HepG2 (cell line): ENCODE measurements at regions not wholly inside any gene's neighbourhood (a gene's known extent, or its start where the extent isn't known, plus 50 kb on each side); places are given as distances from the start of the nearest gene placed in this dataset.

Experiments
- ATAC-seq: fragments of 200-7000 bp; cut with Tn5 transposase; 3 replicates; pipeline ENCODE4 v1.9.1; 2020; ENCODE audit warnings: mild to moderate bottlenecking, moderate library complexity
- BruUV-seq: library from RNA; stranded (reverse); fragments of 400-500 nt; replicated peaks from 2 replicates; lab custom pipeline; 2021; lab: Mats Ljungman, UMichigan
- CTCF ChIA-PET: fragments of 300-600 bp; formaldehyde crosslinking; extraction: SDS; loops from one replicate; lab custom pipeline; 2021; ENCODE audit warnings: low total read pairs, inconsistent platforms, low intra/inter-chr PET ratio; lab: Yijun Ruan, JAX
- POLR2A ChIA-PET: fragments of 350-600 bp; sonication (Branson Sonifier 250); formaldehyde crosslinking; loops from one replicate; lab custom pipeline; 2020; ENCODE audit warnings: antibody characterized with exemption, inconsistent platforms; lab: Yijun Ruan, JAX
- DNase-seq: peaks from one replicate; pipeline ENCODE4 v3.0.0-alpha.2; 2015; ENCODE audit warnings: low spot score
- FAIRE-seq: peaks from 3 replicates; lab custom pipeline; 2011; peaks lifted over from hg19 to GRCh38; lab: Jason Lieb, UNC
- H2AFZ ChIP-seq: one replicate; pipeline ENCODE4 v1.6.1; 2011; ENCODE audit warnings: low read length, inconsistent platforms
- H3K27ac ChIP-seq: fragments of 300-600 bp; 3 replicates; pipeline ENCODE4 v1.8.0; 2011; ENCODE audit warnings: mixed run types, mild to moderate bottlenecking, mixed read lengths, low read length, inconsistent platforms; ENCODE audit not compliant: insufficient read depth; ENCODE audit errors: extremely low read length
- H3K27me3 ChIP-seq, 2 experiments: fragments of 200-600 bp in 1 of 2; 2 replicates in 1 of 2; 3 replicates in 1 of 2; pipeline versions ENCODE4 v1.6.0 to v1.8.0; 2011; ENCODE audit warnings: low read length in 2 of 2, mild to moderate bottlenecking in 2 of 2, moderate library complexity in 2 of 2, inconsistent platforms in 1 of 2; ENCODE audit not compliant: insufficient read depth in 2 of 2, control insufficient read depth in 1 of 2
- H3K36me3 ChIP-seq, 2 experiments: fragments of 200-600 bp in 1 of 2; replicated peaks in 1 of 2; 2 replicates in 1 of 2; 3 replicates in 1 of 2; pipeline versions ENCODE4 v1.5.1 to v1.8.0; 2011; ENCODE audit warnings: low read length in 2 of 2, inconsistent platforms in 1 of 2; ENCODE audit not compliant: insufficient read depth in 2 of 2, control insufficient read depth in 1 of 2
- H3K4me1 ChIP-seq: 2 replicates; pipeline ENCODE4 v1.5.1; 2012; ENCODE audit warnings: low read length, inconsistent platforms; ENCODE audit not compliant: insufficient read depth
- H3K4me2 ChIP-seq: 2 replicates; pipeline ENCODE4 v1.6.0; 2011; ENCODE audit warnings: low read depth, low read length, inconsistent platforms
- H3K4me3 ChIP-seq, 3 experiments: fragments of 200-600 bp in 1 of 3; sonication (generic), shearing (Covaris generic) in 1 of 3; replicated peaks in 1 of 3; 2 replicates each; pipeline ENCODE4 v1.5.1; 2011 to 2016; ENCODE audit warnings: low read length in 3 of 3, inconsistent platforms in 2 of 3, low read depth in 2 of 3, mild to moderate bottlenecking in 2 of 3, control low read depth in 1 of 3, mixed read lengths in 1 of 3; ENCODE audit not compliant: insufficient read depth in 1 of 3
- H3K79me2 ChIP-seq: one replicate; pipeline ENCODE4 v1.6.1; 2011; ENCODE audit warnings: low read length, inconsistent platforms; ENCODE audit not compliant: insufficient read depth
- H3K9ac ChIP-seq: 2 replicates; pipeline ENCODE4 v1.6.0; 2011; ENCODE audit warnings: mild to moderate bottlenecking, low read depth, low read length, inconsistent platforms; ENCODE audit not compliant: insufficient read depth
- H3K9me3 ChIP-seq: 2 replicates; pipeline ENCODE4 v1.5.1; 2012; ENCODE audit warnings: mild to moderate bottlenecking, low read length
- H4K20me1 ChIP-seq: 2 replicates; pipeline ENCODE4 v1.6.0; 2011; ENCODE audit warnings: inconsistent platforms, mild to moderate bottlenecking, low read length, moderate library complexity; ENCODE audit not compliant: insufficient read depth
- ARID3A ChIP-seq: IDR thresholded peaks from 2 replicates; pipeline ENCODE4 v1.6.1; 2012; ENCODE audit warnings: low read depth, low read length, improper control_type of control experiment
- CCAR2 ChIP-seq: fragments of 200-400 bp; formaldehyde crosslinking; optimal IDR thresholded peaks from 2 replicates; pipeline ENCODE3; 2018; ENCODE audit warnings: low read depth, mild to moderate bottlenecking, low read length, moderate library complexity
- GLI4 ChIP-seq: sonication (generic); formaldehyde crosslinking; IDR thresholded peaks from 2 replicates; pipeline ENCODE4 v1.5.1; 2020; ENCODE audit warnings: missing genetic modification reagents, mild to moderate bottlenecking, moderate library complexity, borderline replicate concordance
- NFE2 ChIP-seq: sonication (generic); formaldehyde crosslinking; IDR thresholded peaks from 2 replicates; pipeline ENCODE4 v1.4.0; 2020; ENCODE audit warnings: missing genetic modification reagents
- NRL ChIP-seq: sonication (generic); formaldehyde crosslinking; IDR thresholded peaks from 2 replicates; pipeline ENCODE4 v1.5.0; 2020; ENCODE audit warnings: missing genetic modification reagents, mild to moderate bottlenecking, moderate library complexity, borderline replicate concordance
- ZBTB38 ChIP-seq: sonication (generic); formaldehyde crosslinking; IDR thresholded peaks from 2 replicates; pipeline ENCODE4 v1.5.1; 2020; ENCODE audit warnings: mild to moderate bottlenecking, missing genetic modification reagents
- ZMYM3 ChIP-seq: sonication (generic); formaldehyde crosslinking; IDR thresholded peaks from 2 replicates; pipeline ENCODE4 v1.5.1; 2020; ENCODE audit warnings: mild to moderate bottlenecking, missing genetic modification reagents
- ZNF530 ChIP-seq: sonication (generic); formaldehyde crosslinking; IDR thresholded peaks from 2 replicates; pipeline ENCODE4 v1.5.0; 2020; ENCODE audit warnings: low read depth, mild to moderate bottlenecking, missing genetic modification reagents
- ZNF781 ChIP-seq: sonication (generic); formaldehyde crosslinking; IDR thresholded peaks from 2 replicates; pipeline ENCODE4 v1.5.1; 2020; ENCODE audit warnings: borderline replicate concordance, mild to moderate bottlenecking, missing genetic modification reagents; ENCODE audit errors: not compliant biosample characterization
- ZNF879 ChIP-seq: sonication (generic); formaldehyde crosslinking; IDR thresholded peaks from 2 replicates; pipeline ENCODE4 v1.8.1; 2023; ENCODE audit warnings: missing genetic modification reagents
- whole genome bisulfite sequencing: methylation state at CpG from one replicate; pipeline ENCODE4 v1.1.6; 2017; ENCODE audit warnings: low lambda C conversion rate; 5-methylcytosine and 5-hydroxymethylcytosine counted together
- in situ Hi-C: cut with HindIII; loops from 2 replicates; pipeline ENCODE4 v1.10.0; 2017; ENCODE audit warnings: low pct_unique_long_range_greater_than_20kb; ENCODE audit not compliant: extremely low pct_ligation_motif_present
- intact Hi-C: fragments of 100-400 bp; cut with micrococcal nuclease; formaldehyde crosslinking; loops from one replicate; pipeline ENCODE4 v1.10.0; 2022; ENCODE audit not compliant: unreplicated experiment

DNA sequence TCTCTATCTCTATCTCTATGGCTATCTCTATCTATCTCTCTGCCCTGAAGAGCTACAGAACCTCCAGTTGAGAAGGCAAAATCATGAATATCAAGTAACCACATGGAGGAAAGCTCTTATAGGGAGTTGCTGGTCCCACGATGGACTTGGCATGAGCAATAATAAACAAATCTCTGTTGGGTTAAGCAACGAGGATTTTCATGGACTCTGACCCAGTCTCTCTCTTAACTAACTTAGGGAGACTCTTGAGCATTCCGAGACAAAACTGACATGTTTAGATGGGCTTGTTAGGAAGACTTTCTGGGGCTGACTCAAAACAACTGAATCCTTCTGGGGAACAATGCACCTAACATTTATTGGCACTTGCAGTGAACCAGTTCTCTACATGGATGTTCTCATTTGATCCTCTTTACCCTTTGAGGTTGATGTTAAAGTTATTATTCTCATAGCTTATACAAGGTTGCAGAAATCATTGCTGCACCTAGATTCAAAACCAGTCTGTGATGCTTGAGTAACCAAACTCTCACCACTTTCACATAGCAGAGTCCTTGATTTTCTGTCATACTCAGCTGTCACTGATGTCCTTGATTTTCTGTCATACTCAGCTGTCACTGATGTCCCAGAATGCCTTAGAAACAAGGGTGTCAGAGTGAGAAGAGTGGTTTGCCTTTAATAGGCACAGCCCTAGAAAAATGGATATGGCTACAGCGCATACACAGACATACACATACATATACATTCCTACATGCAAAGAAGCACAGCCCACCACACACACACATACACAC, 354.6 kb upstream of the MAF start:
- H3K27ac ChIP-seq, result no peak overlapping the region
- no peaks in the 10 kb centered on the region for H3K27me3 ChIP-seq
- H3K4me3 ChIP-seq, result no peak overlapping the region
- no peak overlapping the region for H3K9ac ChIP-seq
- FAIRE-seq (no peak), DNase-seq (no peak), ATAC-seq (no peak)
- ChIA-PET POLR2A (no interaction called here), CTCF (no interaction called here)
- H2AFZ ChIP-seq, result no peak overlapping the region
- H3K79me2 ChIP-seq, result no peaks in the 10 kb centered on the region
- WGBS, result 21% methylated on average over 4 of the region's 4 CpGs
- H3K9me3 ChIP-seq, result 0 out of 2 replicates have a peak, but pooled peaks cover 17% of the 10 kb centered on the region
- H3K36me3 ChIP-seq, result no peaks in the 10 kb centered on the region
- no peak overlapping the region for H3K4me2 ChIP-seq
- TF ChIP-seq NRL (no peak), ZMYM3 (CRISPR knock-in tag) (no peak), ZNF879 (CRISPR knock-in tag) (no peak), ZNF781 (CRISPR knock-in tag) (no peak), CCAR2 (no peak), ZNF530 (CRISPR knock-in tag) (no peak), ARID3A (no peak), ZBTB38 (CRISPR knock-in tag) (no peak), NFE2 (CRISPR knock-in tag) (no peak), GLI4 (CRISPR knock-in tag) (no peak)
- no TSS peak for BruUV-seq
- in situ Hi-C loops, result no loop called here
- intact Hi-C loops, result no loop called here
- no peaks in the 10 kb centered on the region for H3K4me1 ChIP-seq
- H4K20me1 ChIP-seq, result no peaks in the 10 kb centered on the region
